ENCODE measurements at regions not wholly inside any gene's neighbourhood (a gene's known extent, or its start where the extent isn't known, plus 50 kb on each side); places are given as distances from the start of the nearest gene placed in this dataset.

DNA sequence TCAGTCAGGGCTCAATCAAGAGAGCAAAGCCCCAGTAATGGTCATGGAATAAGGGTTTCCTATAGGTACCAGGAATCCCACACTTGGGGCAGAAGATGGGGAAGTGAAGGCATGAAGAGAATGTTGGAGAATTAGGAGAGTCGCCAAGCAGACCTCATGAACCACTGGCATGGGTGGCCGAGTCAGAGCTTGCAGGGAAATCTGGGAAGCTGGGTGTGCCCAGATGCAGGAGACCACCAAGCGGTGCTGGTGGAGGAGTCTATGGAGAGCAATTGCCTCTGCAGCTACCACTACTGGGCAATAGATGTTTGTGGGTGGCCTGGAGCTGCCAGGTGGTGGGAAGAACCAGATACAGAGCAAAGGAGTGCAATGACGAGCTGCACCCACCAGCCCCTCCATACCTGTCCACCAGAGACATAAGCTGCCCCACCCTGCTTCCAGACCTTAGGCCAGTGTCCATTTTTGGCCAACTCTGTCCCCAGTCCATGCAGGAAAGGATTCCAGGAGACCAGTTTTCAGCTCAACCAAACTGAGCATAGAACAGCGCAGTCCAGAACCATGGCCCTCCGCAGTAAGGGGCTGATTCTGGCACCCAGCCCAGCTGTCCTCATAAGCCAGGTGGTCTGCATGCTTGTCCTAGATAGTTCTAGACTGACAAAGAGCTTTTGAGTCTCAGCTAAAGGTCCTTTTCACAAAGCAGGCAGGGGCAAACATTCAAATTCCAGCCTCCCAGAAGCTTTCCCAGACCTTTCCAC lies 323.9 kb downstream of the GADD45G start:
- H3K9me3 Mint-ChIP-seq = no peaks in the 10 kb centered on the region

DNA sequence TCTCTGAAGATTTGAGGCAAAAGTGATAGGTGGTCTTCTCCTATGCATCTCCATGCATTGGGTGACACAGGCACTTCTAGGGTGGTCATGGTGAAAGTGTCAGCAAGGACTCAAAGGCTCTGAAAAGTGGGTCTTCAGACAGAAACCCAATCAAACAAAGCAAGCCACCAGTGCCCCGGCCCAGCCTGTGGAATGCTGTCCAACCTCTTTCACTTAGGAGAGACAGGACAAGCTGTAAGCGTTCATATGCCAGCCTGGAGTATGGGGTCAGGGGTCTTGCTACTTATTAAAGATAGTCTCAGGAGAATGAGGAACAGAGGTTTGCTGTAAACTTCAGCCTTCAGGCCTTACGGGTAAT lies 324.5 kb downstream of the GADD45G start:
- H3K4me3 Mint-ChIP-seq = no peak overlapping the region

More for the DNA sequence above, 323.9 kb downstream of the GADD45G start:
- Mint-ChIP-seq H3K4me3 (no peak overlapping the region), H3K27ac (no peak overlapping the region), H3K27me3 (peaks cover 17% of the 10 kb centered on the region), H3K36me3 (ENCODE audit: low read depth) (no peaks in the 10 kb centered on the region), H3K4me1 (ENCODE audit: low read depth) (peaks cover 38% of the 10 kb centered on the region)

DNA sequence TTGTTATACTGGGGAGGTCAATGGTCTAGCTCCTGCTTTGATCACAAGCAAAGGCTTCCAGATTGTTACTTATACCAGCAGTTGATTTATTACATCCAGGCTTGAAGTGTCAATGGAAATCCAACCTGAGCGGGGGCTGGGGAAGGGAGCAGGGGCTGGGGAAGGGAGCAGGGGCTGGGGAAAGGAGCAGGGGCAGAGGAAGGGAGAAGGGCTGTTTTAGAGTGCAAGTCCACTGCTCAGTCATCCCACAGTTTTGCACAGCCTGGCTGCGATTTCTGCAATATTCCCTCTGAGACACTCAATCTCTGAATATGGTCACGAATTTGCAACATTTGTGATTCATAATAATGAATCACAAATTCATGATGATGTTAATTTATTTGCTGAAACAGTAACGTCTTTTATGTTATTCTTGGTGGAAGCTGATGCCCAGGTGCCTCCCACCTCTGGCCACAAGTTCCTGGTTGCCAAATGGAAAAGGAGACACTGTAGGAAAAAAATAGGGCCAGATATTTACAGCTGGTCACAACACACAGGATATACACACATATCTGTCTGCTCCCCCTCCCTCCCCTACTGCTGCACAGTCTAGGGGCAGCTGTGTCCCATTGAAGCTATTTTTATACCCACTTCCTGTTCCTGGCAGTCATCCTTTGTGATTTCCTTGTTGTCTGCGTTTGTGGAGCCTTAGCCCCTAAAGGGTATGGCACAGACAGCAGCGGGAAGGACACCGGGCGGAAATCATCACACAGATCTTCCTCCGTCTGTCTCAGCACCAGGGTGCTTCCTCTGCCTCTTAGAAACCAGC lies 325.1 kb downstream of the GADD45G start:
- Mint-ChIP-seq H3K9me3 (no peaks in the 10 kb centered on the region), H3K4me3 (no peak overlapping the region), H3K36me3 (ENCODE audit: low read depth) (no peaks in the 10 kb centered on the region), H3K4me1 (ENCODE audit: low read depth) (peaks cover 27% of the 10 kb centered on the region), H3K27ac (no peak overlapping the region), H3K27me3 (peaks cover 17% of the 10 kb centered on the region)

More for the DNA sequence above, 324.5 kb downstream of the GADD45G start:
- Mint-ChIP-seq H3K4me1 (ENCODE audit: low read depth) (peaks cover 32% of the 10 kb centered on the region), H3K27me3 (peaks cover 14% of the 10 kb centered on the region), H3K27ac (no peak overlapping the region), H3K9me3 (no peaks in the 10 kb centered on the region), H3K36me3 (ENCODE audit: low read depth) (no peaks in the 10 kb centered on the region)

DNA sequence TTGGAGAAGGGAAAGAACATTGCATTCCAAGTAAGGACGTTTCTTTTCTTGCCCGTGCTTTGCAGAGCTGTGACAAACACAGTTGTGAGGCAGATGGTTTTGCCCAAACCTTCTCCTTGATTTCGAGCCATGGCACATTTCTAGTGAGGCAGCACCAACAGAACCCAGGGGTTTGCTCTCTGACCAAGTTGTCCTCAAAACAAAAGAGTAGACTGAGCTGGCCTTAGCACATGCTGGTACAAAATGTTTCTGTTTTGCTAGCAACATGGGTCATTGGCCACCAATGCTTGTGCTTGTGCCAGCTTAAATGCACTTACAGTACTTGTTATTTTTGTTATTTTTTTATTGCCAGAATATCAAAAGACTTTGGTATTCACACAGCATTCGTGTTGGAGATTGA lies 328.8 kb downstream of the GADD45G start:
- H3K4me1 Mint-ChIP-seq (ENCODE audit: low read depth) = peaks cover 19% of the 10 kb centered on the region
- no peak overlapping the region for H3K27ac Mint-ChIP-seq
- no peaks in the 10 kb centered on the region for H3K9me3 Mint-ChIP-seq
- no peak overlapping the region for H3K4me3 Mint-ChIP-seq
- H3K36me3 Mint-ChIP-seq (ENCODE audit: low read depth) = no peaks in the 10 kb centered on the region
- H3K27me3 Mint-ChIP-seq = peaks cover 27% of the 10 kb centered on the region

DNA sequence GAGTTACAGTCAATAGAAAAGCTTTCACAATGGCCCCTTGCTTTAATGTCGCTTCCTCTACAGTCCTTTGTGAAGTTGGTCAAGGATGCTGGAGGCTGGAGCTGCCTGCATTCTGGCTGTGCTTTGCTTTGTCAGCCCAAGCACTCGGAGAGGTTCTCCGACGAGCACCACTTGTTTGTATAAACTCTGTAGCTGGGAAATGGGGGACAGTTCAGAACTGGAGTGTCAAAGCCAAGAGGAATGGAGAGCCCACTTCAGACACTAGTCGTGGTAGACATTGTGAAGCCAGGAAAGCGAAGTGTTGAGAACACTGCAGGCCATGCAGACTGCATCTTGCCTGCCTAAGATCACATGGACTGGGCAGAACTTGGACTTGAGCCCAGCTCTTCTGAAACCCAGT lies 330.3 kb downstream of the GADD45G start:
- peaks cover 38% of the 10 kb centered on the region for H3K27me3 Mint-ChIP-seq
- peaks cover 10% of the 10 kb centered on the region for H3K4me1 Mint-ChIP-seq (ENCODE audit: low read depth)
- no peaks in the 10 kb centered on the region for H3K36me3 Mint-ChIP-seq (ENCODE audit: low read depth)
- no peaks in the 10 kb centered on the region for H3K9me3 Mint-ChIP-seq
- no peak overlapping the region for H3K4me3 Mint-ChIP-seq
- no peak overlapping the region for H3K27ac Mint-ChIP-seq

DNA sequence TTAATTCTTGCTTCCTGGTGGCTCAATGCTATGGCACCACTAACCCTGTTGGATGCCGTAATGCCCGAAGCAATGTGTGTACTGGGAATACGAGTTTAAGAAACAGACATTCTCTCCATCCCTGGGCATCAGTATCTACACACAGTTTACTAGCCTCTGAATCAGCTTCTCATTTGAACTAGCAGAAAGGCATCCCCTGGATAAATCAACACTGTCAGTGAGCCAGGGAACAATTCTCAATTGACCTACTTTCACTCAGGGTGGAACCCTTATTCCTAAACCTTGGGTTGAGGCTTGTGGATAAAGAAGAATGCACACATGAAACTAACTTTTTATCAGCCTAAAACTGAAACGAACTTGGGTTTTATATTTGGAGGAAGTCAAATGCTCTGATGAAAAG lies 331.0 kb downstream of the GADD45G start:
- Mint-ChIP-seq H3K4me3 (no peak overlapping the region), H3K27ac (no peak overlapping the region), H3K27me3 (peaks cover 38% of the 10 kb centered on the region), H3K36me3 (ENCODE audit: low read depth) (no peaks in the 10 kb centered on the region), H3K4me1 (ENCODE audit: low read depth) (peaks cover 3% of the 10 kb centered on the region), H3K9me3 (no peaks in the 10 kb centered on the region)

DNA sequence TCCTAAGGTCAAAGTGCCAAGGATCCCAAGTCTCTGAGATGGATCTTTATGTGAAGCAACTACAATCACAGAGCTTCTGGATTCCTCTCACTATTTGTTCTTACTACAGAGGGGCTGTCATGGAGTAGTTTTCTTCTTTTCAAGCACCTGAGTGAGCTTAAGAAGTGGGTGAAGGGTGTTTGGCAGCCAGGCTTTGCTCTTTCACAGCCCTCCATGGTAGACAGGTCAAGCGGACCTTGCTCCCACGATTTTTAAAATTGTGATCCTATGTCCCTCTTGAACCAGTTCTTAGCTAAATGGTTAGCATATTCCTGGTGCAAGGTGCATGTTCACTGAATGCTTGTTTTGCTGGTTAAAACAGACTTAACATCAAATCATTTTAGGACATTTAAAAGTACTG lies 332.2 kb downstream of the GADD45G start:
- Mint-ChIP-seq H3K27ac (no peak overlapping the region), H3K27me3 (peaks cover 40% of the 10 kb centered on the region), H3K36me3 (ENCODE audit: low read depth) (no peaks in the 10 kb centered on the region), H3K4me1 (ENCODE audit: low read depth) (peaks cover 6% of the 10 kb centered on the region), H3K9me3 (no peaks in the 10 kb centered on the region), H3K4me3 (no peak overlapping the region)

DNA sequence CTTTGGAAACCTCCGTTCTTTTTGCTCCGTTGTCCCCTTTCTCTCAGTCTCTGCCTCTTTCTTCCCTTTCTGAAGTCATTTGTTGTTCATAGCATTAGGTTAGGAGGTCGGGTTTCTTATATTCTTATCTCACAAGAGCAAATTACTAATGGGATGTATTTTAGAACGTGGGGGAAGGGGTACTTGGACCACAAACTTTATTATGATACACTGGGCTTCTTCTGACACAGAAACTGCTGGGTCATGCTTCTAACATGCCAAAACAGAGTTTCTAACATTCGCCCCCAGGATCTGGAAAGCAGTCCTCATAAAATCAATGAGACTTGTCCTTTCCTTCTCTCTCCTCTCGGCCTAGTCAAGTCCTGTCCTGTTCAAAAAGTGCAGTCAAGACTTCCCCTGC lies 334.4 kb downstream of the GADD45G start:
- H3K27me3 Mint-ChIP-seq = peaks cover 51% of the 10 kb centered on the region
- no peak overlapping the region for H3K4me3 Mint-ChIP-seq
- no peaks in the 10 kb centered on the region for H3K9me3 Mint-ChIP-seq
- H3K27ac Mint-ChIP-seq = no peak overlapping the region
- no peaks in the 10 kb centered on the region for H3K36me3 Mint-ChIP-seq (ENCODE audit: low read depth)
- peaks cover 8% of the 10 kb centered on the region for H3K4me1 Mint-ChIP-seq (ENCODE audit: low read depth)

DNA sequence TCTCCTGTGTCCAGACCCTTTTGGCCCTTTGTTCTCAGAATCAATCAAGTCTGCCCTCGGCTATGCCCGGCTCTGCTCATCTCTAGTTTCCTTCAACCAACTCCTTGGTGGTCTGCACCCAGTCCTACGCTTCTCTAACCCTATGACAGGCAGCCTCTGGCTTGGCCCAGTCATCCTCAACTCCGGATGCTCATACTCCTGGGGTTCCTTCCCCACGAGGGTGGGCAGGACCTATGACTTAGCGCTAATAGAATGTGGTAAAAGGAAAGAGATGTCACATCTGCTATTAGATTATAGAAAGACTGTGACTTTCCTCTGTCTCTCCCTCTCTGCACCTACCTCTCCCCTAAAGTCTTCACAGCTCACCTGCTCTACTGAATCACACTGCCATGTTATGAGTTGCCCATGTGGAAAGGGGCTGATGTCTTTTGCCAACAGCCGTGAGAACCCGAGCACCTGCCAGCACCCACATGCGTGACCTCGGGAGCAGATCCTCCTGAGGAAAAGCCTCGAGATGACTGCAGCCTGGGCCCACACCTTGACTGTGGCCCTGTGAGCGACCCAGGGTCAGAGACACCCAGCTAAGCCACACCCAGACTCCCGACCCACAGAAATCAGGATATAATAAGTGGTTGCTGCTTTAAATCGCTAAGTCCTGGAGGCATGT lies 334.9 kb downstream of the GADD45G start:
- no peaks in the 10 kb centered on the region for H3K9me3 Mint-ChIP-seq

DNA sequence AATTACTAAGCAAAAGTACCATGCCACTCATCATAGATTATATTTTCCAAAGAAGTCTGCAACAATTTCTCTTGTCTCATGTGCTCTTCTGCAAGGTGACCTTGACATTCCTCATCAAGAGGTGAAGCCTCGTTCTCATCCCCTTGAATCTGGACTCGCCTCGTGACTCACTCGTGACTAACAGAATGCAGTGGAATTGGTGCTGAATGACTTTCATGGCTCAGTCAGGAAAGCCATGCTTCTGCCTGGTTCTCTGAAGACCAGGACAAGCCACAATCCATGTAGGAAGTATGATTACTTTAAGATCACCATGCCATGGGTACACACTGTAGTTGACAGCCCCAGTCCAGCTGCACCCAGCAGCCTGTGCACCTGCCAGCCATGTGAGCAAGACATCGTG lies 335.8 kb downstream of the GADD45G start:
- no peak overlapping the region for H3K27ac Mint-ChIP-seq
- no peak overlapping the region for H3K4me3 Mint-ChIP-seq
- no peaks in the 10 kb centered on the region for H3K36me3 Mint-ChIP-seq (ENCODE audit: low read depth)
- H3K9me3 Mint-ChIP-seq = no peaks in the 10 kb centered on the region
- H3K27me3 Mint-ChIP-seq = peaks cover 46% of the 10 kb centered on the region
- peaks cover 8% of the 10 kb centered on the region for H3K4me1 Mint-ChIP-seq (ENCODE audit: low read depth)

More for the DNA sequence above, 334.9 kb downstream of the GADD45G start:
- Mint-ChIP-seq H3K4me3 (no peak overlapping the region), H3K27ac (no peak overlapping the region), H3K27me3 (peaks cover 51% of the 10 kb centered on the region), H3K4me1 (ENCODE audit: low read depth) (peaks cover 8% of the 10 kb centered on the region), H3K36me3 (ENCODE audit: low read depth) (no peaks in the 10 kb centered on the region)

DNA sequence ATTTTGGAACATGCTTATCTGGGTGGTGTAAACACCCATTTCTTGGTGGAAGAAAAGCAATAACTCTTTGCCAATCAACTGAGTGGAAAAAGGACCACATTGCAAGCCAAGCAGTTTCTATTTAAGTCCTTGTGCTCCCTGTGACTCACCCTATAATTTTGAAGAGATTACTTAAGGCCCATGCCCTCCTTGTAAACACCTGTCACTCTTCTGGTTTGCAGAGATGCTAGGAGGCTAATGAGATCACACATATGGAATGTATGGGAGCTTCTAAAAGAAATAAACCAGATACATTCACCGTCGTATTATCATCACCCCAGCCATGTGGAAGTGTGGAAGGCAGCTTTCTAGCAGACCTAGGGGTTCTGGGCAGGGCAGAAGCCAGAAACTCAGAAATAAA lies 337.1 kb downstream of the GADD45G start:
- no peaks in the 10 kb centered on the region for H3K36me3 Mint-ChIP-seq (ENCODE audit: low read depth)
- no peaks in the 10 kb centered on the region for H3K9me3 Mint-ChIP-seq
- H3K4me3 Mint-ChIP-seq = no peak overlapping the region
- no peak overlapping the region for H3K27ac Mint-ChIP-seq
- H3K4me1 Mint-ChIP-seq (ENCODE audit: low read depth) = peaks cover 8% of the 10 kb centered on the region
- peaks cover 41% of the 10 kb centered on the region for H3K27me3 Mint-ChIP-seq

DNA sequence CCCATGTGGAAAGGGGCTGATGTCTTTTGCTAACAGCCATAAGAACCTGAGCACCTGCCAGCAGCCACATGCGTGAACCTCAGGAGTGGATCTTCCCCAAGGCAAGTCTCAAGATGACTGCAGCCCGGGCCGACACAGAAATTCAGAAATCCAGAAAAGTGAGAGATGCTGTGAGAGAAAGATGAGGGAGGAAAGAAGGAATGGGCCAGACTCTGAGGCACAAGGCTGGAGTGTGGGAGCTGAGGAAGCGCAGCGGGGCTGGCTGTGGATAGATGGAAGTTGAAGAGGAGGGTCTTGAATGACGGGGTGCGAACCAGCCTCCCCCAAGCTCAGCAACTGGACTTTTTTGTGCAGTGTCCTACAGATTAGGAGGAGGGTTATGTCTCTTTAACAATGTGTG lies 337.8 kb downstream of the GADD45G start:
- H3K9me3 Mint-ChIP-seq = no peaks in the 10 kb centered on the region
- no peak overlapping the region for H3K27ac Mint-ChIP-seq
- no peaks in the 10 kb centered on the region for H3K36me3 Mint-ChIP-seq (ENCODE audit: low read depth)
- peaks cover 34% of the 10 kb centered on the region for H3K27me3 Mint-ChIP-seq
- peaks cover 8% of the 10 kb centered on the region for H3K4me1 Mint-ChIP-seq (ENCODE audit: low read depth)
- H3K4me3 Mint-ChIP-seq = no peak overlapping the region

DNA sequence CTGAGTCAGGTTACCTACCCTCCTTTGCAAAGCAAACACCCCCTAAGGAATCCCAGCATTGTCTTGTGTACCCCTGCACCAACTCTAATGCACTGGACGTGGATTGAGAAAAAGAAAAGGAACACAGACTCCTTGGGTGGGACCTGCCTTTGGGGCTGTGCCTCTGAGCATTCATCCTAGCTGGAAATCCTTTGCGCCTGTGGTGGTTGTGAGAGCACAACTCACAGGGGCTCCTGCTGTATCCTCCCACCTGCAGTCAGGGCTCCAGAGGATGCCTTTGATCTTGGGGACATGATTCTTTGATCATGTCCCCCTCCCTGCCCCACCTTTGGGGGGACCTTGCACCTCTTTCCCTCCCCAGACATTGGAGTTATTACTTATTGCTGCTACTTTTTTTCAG lies 338.5 kb downstream of the GADD45G start:
- Mint-ChIP-seq H3K36me3 (ENCODE audit: low read depth) (no peaks in the 10 kb centered on the region), H3K9me3 (no peaks in the 10 kb centered on the region), H3K27me3 (peaks cover 32% of the 10 kb centered on the region), H3K4me1 (ENCODE audit: low read depth) (peaks cover 8% of the 10 kb centered on the region), H3K4me3 (no peak overlapping the region), H3K27ac (no peak overlapping the region)

DNA sequence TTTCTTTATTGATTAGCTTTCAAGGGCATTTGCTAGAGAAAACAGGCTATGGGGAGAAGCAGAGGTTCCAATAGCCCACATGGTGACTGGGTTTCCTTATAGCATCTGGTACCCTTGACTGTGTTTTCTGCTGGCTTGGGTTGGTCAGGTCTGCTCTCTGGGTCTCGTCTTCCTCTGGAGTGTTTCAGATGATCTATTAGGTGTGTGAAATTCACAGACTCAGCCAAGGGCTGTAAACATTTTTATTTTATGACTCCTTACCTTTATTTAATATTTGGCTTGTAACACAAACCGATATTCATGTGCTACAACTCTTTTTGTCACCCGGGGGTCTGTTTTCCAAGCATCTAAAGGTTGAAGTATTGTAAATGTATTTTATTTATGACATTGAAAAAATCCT lies 338.9 kb downstream of the GADD45G start:
- Mint-ChIP-seq H3K9me3 (no peaks in the 10 kb centered on the region), H3K4me3 (no peak overlapping the region), H3K36me3 (ENCODE audit: low read depth) (no peaks in the 10 kb centered on the region), H3K4me1 (ENCODE audit: low read depth) (peaks cover 8% of the 10 kb centered on the region), H3K27me3 (peaks cover 30% of the 10 kb centered on the region), H3K27ac (no peak overlapping the region)

DNA sequence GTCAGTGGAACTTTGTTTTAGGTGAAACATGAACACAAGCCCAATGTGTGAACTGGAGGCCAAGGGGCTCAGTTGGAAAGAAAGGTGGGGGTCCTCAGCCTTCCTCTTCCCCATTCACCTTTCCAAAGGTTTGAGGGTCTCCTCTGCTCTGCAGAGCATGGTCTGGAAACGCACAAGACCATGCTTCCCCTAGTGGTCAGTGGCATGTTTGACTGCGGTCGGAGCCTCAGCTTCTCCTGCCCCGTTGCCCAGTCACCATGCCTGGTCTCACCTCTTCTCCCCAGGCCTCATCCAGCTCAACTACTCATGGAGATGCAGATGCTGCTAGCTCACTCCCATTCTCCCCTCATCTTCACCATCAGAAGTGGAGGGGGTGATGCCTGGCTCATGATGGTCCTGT lies 340.3 kb downstream of the GADD45G start:
- H3K27ac Mint-ChIP-seq = no peak overlapping the region
- peaks cover 8% of the 10 kb centered on the region for H3K4me1 Mint-ChIP-seq (ENCODE audit: low read depth)
- no peaks in the 10 kb centered on the region for H3K36me3 Mint-ChIP-seq (ENCODE audit: low read depth)
- no peaks in the 10 kb centered on the region for H3K9me3 Mint-ChIP-seq
- H3K4me3 Mint-ChIP-seq = no peak overlapping the region
- peaks cover 24% of the 10 kb centered on the region for H3K27me3 Mint-ChIP-seq

Measured in stimulated activated naive CD8-positive, alpha-beta T cell treated with anti-CD3 and anti-CD28 coated beads, Interleukin-15, Interleukin-2, amounts not matched to agents 100 ng/mL and 50 ng/mL, for 24 hours (primary cell).